C4-2B (cell line): ENCODE measurements at regions not wholly inside any gene's neighbourhood (a gene's known extent, or its start where the extent isn't known, plus 50 kb on each side); places are given as distances from the start of the nearest gene placed in this dataset.

Experiments used
- ZFX ChIP-seq: fragments of 450-650 bp; IDR thresholded peaks from 2 replicates; pipeline ENCODE4 v1.6.1; 2017
- TF ChIP-seq, protein P1 (sequence below): fragments of 450-650 bp; conservative IDR thresholded peaks from 2 replicates; pipeline ENCODE4 v1.5.1; 2017; ENCODE audit warnings: mild to moderate bottlenecking

- TF ChIP-seq, protein P1, sequence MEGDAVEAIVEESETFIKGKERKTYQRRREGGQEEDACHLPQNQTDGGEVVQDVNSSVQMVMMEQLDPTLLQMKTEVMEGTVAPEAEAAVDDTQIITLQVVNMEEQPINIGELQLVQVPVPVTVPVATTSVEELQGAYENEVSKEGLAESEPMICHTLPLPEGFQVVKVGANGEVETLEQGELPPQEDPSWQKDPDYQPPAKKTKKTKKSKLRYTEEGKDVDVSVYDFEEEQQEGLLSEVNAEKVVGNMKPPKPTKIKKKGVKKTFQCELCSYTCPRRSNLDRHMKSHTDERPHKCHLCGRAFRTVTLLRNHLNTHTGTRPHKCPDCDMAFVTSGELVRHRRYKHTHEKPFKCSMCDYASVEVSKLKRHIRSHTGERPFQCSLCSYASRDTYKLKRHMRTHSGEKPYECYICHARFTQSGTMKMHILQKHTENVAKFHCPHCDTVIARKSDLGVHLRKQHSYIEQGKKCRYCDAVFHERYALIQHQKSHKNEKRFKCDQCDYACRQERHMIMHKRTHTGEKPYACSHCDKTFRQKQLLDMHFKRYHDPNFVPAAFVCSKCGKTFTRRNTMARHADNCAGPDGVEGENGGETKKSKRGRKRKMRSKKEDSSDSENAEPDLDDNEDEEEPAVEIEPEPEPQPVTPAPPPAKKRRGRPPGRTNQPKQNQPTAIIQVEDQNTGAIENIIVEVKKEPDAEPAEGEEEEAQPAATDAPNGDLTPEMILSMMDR: no peak
- TF ChIP-seq ZFX: no peak
These were observed 112.8 kb upstream of the PRKCQ start for GRCh38 chr10:6692856-6693255.
